Fibroblast of lung (primary cell): ENCODE measurements at regions not wholly inside any gene's neighbourhood (a gene's known extent, or its start where the extent isn't known, plus 50 kb on each side); places are given as distances from the start of the nearest gene placed in this dataset.

Experiments
- DNase-seq, 2 donors: peaks; one replicate each; pipeline versions ENCODE4 v3.0.0 to v3.0.0-alpha.2; 2010; ENCODE audit warnings: low read depth in 2 of 2
- H2AFZ ChIP-seq: 2 replicates; pipeline ENCODE4 v1.5.1; 2012; ENCODE audit warnings: low read length, control low read depth, inconsistent platforms
- H3K27ac ChIP-seq: 2 replicates; pipeline ENCODE4 v1.5.1; 2011; ENCODE audit warnings: low read length, control low read depth; ENCODE audit not compliant: insufficient read depth
- H3K27me3 ChIP-seq: 2 replicates; pipeline ENCODE4 v1.5.1; 2011; ENCODE audit warnings: mild to moderate bottlenecking, low read length; ENCODE audit not compliant: control insufficient read depth, insufficient read depth
- H3K36me3 ChIP-seq: 2 replicates; pipeline ENCODE4 v1.5.1; 2011; ENCODE audit warnings: low read length; ENCODE audit not compliant: control insufficient read depth, insufficient read depth
- H3K4me1 ChIP-seq: 2 replicates; pipeline ENCODE4 v1.5.1; 2011; ENCODE audit warnings: low read length; ENCODE audit not compliant: control insufficient read depth, insufficient read depth; ENCODE audit errors: extremely low read depth
- H3K4me2 ChIP-seq: 2 replicates; pipeline ENCODE4 v1.5.1; 2011; ENCODE audit warnings: low read length, control low read depth; ENCODE audit not compliant: insufficient read depth; ENCODE audit errors: extremely low read depth
- H3K4me3 ChIP-seq, 4 experiments: fragments of 200-600 bp in 1 of 4; sonication (generic) in 1 of 4; replicated peaks in 1 of 4; 2 replicates each; pipeline ENCODE4 v1.5.1; 2011 to 2016; ENCODE audit warnings: low read length in 4 of 4, low read depth in 3 of 4, mild to moderate bottlenecking in 3 of 4, control low read depth in 2 of 4, inconsistent platforms in 1 of 4, mixed read lengths in 1 of 4; ENCODE audit not compliant: insufficient read depth in 1 of 4; ENCODE audit errors: control extremely low read depth in 1 of 4
- H3K79me2 ChIP-seq: 2 replicates; pipeline ENCODE4 v1.5.1; 2012; ENCODE audit warnings: mild to moderate bottlenecking, low read length, inconsistent platforms; ENCODE audit not compliant: control insufficient read depth, insufficient read depth
- H3K9ac ChIP-seq: 2 replicates; pipeline ENCODE4 v1.5.1; 2011; ENCODE audit warnings: mild to moderate bottlenecking, low read length, control low read depth; ENCODE audit not compliant: insufficient read depth
- H3K9me3 ChIP-seq: 2 replicates; pipeline ENCODE4 v1.5.1; 2012; ENCODE audit warnings: low read depth, low read length; ENCODE audit not compliant: control insufficient read depth, insufficient read depth
- H4K20me1 ChIP-seq: 2 replicates; pipeline ENCODE4 v1.5.1; 2011; ENCODE audit warnings: low read length; ENCODE audit not compliant: control insufficient read depth, insufficient read depth; ENCODE audit errors: extremely low read depth
- CTCF ChIP-seq, 2 donors: IDR thresholded peaks in 1 of 2; conservative IDR thresholded peaks in 1 of 2; 1 replicate in 1 of 2; 2 replicates in 1 of 2; pipeline ENCODE4 v1.5.1; 2011 to 2012; ENCODE audit warnings: low read length in 2 of 2, control low read depth in 1 of 2, inconsistent platforms in 1 of 2, low read depth in 1 of 2, mild to moderate bottlenecking in 1 of 2
- EZH2 ChIP-seq: IDR thresholded peaks from 2 replicates; pipeline ENCODE4 v1.5.1; 2012; ENCODE audit warnings: low read length, control low read depth, mild to moderate bottlenecking; ENCODE audit errors: missing control alignments

DNA sequence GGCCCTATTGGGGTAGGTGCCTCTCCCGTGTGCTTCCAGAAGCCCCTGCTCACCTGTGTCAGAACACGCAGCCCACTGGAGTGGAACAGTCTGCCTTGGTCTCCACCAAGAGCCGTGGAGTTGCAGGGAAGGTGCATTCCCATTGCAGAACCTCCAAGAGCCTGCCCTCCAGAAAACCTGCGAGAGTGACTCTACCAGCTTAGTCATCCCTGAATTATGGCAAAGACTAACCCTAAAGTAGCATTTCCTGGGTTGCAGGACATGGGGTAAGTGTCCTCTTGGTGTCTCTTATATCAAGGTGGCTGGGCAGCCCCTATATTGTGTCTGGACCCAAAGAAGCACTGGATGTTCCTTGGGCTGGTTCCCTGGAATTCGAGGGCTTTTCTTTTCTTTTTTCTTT is 224.6 kb downstream of the BCOR start:
- no peaks in the 10 kb centered on the region for H3K36me3 ChIP-seq
- H2AFZ ChIP-seq = no peak overlapping the region
- H3K4me2 ChIP-seq = no peak overlapping the region
- no peaks in the 10 kb centered on the region for H4K20me1 ChIP-seq
- H3K4me3 ChIP-seq = no peak overlapping the region
- no peak overlapping the region for H3K27ac ChIP-seq
- TF ChIP-seq CTCF (conservative IDR thresholded peaks at IDR 0.05 in 1 of 2, IDR thresholded peaks at IDR 0.05 in 1 of 2; ENCODE audit: low read depth in 1 of 2, low read length in 2 of 2) = no peak
- TF ChIP-seq EZH2 = no peak
- no peak for DNase-seq
- no peaks in the 10 kb centered on the region for H3K4me1 ChIP-seq
- H3K9me3 ChIP-seq = no peaks in the 10 kb centered on the region
- no peak overlapping the region for H3K9ac ChIP-seq
- H3K79me2 ChIP-seq = no peaks in the 10 kb centered on the region
- H3K27me3 ChIP-seq = no peaks in the 10 kb centered on the region

DNA sequence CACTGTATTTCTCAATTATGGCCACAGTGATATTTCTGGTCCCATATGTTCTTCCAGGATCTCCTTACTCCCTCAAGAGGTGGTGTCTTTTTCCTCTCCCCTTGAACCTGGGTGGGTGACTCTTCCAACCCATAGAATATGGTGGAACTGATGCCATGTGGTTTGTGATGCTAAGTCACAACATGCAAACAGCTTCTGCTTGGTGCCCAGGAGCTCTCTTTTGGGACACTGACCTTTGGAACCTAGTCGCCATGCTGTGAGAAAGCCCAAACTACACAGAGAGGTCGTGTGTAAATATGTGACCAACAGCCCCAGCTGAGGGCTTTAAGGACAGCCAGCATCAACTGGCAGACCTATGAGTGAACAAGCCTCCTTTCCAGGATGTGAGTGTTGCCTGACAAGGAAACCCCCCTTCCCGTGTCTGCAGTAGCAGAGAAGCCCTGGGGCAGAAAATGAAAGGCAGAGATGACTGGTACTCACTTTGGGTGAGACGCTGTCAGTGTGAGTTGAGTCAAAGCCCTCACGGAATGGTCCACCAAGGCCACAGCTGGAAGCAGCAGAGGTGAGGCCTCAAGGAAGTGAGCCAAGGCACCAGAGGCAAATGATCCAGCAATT is 223.4 kb downstream of the BCOR start:
- TF ChIP-seq EZH2 = no peak
- no peak for TF ChIP-seq CTCF (conservative IDR thresholded peaks at IDR 0.05 in 1 of 2, IDR thresholded peaks at IDR 0.05 in 1 of 2; ENCODE audit: low read depth in 1 of 2, low read length in 2 of 2)
- DNase-seq = no peak
- H3K9me3 ChIP-seq = no peaks in the 10 kb centered on the region
- no peak overlapping the region for H3K4me3 ChIP-seq
- H3K36me3 ChIP-seq = no peaks in the 10 kb centered on the region
- H3K4me1 ChIP-seq = no peaks in the 10 kb centered on the region
- no peaks in the 10 kb centered on the region for H3K27me3 ChIP-seq
- H4K20me1 ChIP-seq = no peaks in the 10 kb centered on the region
- no peak overlapping the region for H3K27ac ChIP-seq
- H3K4me2 ChIP-seq = no peak overlapping the region
- no peak overlapping the region for H3K9ac ChIP-seq
- H3K79me2 ChIP-seq = no peaks in the 10 kb centered on the region
- no peak overlapping the region for H2AFZ ChIP-seq

- no peaks in the 10 kb centered on the region for H3K79me2 ChIP-seq
- no peak for TF ChIP-seq CTCF (conservative IDR thresholded peaks at IDR 0.05 in 1 of 2, IDR thresholded peaks at IDR 0.05 in 1 of 2; ENCODE audit: low read depth in 1 of 2, low read length in 2 of 2)
- TF ChIP-seq EZH2 = no peak
- no peak overlapping the region for H3K27ac ChIP-seq
- no peaks in the 10 kb centered on the region for H3K27me3 ChIP-seq
- no peak overlapping the region for H2AFZ ChIP-seq
- H3K4me2 ChIP-seq = no peak overlapping the region
- DNase-seq = no peak
- H3K4me1 ChIP-seq = no peaks in the 10 kb centered on the region
- H3K9me3 ChIP-seq = no peaks in the 10 kb centered on the region
- H3K4me3 ChIP-seq = no peak overlapping the region
- H3K36me3 ChIP-seq = no peaks in the 10 kb centered on the region
- H3K9ac ChIP-seq = no peak overlapping the region
- no peaks in the 10 kb centered on the region for H4K20me1 ChIP-seq
Observed at GRCh38 chrX:39875834-39876628, 221.7 kb downstream of the BCOR start.
